ENCODE measurements at regions not wholly inside any gene's neighbourhood (a gene's known extent, or its start where the extent isn't known, plus 50 kb on each side); places are given as distances from the start of the nearest gene placed in this dataset.

DNA sequence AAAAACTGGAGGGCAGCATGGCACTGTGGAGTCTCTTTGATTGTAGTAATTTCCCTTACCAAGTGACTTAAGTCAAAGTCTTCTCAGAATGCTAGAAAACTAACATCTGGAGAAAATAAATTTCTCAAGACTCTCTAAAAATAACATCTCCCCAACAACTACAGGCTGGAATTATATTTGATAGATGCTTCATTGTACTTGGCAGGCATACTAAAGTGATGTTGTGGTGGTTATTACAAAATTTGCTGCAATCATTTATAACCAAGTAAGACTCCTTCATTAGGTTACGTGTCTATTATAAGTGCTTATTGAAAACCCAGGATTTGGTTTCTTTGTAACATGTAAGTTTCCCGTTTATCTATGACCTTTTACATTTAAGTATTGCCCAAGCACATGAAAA is 132.9 kb upstream of the NRIP1 start:
- TF ChIP-seq, protein P1, sequence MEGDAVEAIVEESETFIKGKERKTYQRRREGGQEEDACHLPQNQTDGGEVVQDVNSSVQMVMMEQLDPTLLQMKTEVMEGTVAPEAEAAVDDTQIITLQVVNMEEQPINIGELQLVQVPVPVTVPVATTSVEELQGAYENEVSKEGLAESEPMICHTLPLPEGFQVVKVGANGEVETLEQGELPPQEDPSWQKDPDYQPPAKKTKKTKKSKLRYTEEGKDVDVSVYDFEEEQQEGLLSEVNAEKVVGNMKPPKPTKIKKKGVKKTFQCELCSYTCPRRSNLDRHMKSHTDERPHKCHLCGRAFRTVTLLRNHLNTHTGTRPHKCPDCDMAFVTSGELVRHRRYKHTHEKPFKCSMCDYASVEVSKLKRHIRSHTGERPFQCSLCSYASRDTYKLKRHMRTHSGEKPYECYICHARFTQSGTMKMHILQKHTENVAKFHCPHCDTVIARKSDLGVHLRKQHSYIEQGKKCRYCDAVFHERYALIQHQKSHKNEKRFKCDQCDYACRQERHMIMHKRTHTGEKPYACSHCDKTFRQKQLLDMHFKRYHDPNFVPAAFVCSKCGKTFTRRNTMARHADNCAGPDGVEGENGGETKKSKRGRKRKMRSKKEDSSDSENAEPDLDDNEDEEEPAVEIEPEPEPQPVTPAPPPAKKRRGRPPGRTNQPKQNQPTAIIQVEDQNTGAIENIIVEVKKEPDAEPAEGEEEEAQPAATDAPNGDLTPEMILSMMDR (IDR thresholded peaks at IDR 0.05), result no peak
- TF ChIP-seq POLR2A (IDR thresholded peaks at IDR 0.05), result no peak

Data from heart left ventricle (tissue), 13 donors.